ENCODE measurements at regions not wholly inside any gene's neighbourhood (a gene's known extent, or its start where the extent isn't known, plus 50 kb on each side); places are given as distances from the start of the nearest gene placed in this dataset.

DNA sequence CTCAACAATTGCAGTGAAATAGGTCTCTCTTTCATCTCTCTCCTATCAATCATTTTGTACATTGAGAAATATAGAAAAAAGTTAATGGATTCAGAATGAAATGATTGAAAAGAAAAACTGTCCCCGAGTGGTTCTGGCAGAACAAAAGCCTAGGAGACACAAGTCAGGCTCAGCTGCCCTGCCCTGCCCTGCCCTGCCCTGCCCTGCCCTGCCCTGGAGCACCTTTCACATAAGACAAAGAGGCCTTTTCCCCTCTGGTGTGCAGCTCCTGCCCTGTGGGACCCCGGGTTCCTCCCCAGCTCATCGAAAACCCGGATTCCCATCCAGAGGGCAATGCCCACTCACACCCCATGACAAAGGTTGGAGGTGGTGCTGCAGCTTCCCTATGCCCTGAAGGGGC lies 94.7 kb downstream of the TEX26 start:
- Histone ChIP-seq H3K4me3 (no peak overlapping the region), H3K27me3 (no peaks in the 10 kb centered on the region), H3K36me3 (no peaks in the 10 kb centered on the region), H3K27ac (no peak overlapping the region), H3K9me3 (no peaks in the 10 kb centered on the region), H3K4me1 (no peaks in the 10 kb centered on the region)
- TF ChIP-seq, protein P1, sequence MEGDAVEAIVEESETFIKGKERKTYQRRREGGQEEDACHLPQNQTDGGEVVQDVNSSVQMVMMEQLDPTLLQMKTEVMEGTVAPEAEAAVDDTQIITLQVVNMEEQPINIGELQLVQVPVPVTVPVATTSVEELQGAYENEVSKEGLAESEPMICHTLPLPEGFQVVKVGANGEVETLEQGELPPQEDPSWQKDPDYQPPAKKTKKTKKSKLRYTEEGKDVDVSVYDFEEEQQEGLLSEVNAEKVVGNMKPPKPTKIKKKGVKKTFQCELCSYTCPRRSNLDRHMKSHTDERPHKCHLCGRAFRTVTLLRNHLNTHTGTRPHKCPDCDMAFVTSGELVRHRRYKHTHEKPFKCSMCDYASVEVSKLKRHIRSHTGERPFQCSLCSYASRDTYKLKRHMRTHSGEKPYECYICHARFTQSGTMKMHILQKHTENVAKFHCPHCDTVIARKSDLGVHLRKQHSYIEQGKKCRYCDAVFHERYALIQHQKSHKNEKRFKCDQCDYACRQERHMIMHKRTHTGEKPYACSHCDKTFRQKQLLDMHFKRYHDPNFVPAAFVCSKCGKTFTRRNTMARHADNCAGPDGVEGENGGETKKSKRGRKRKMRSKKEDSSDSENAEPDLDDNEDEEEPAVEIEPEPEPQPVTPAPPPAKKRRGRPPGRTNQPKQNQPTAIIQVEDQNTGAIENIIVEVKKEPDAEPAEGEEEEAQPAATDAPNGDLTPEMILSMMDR (IDR thresholded peaks at IDR 0.05) = no peak
- intact Hi-C loops (cut with DNase I) = no loop called here
- no peak for DNase-seq (ENCODE audit: low spot score in 2 of 2)
